ENCODE measurements at regions not wholly inside any gene's neighbourhood (a gene's known extent, or its start where the extent isn't known, plus 50 kb on each side); places are given as distances from the start of the nearest gene placed in this dataset.

GRCh38 chr7:145313551-145313950, 477.7 kb upstream of the TPK1 start:
- Histone ChIP-seq H3K79me2 (ENCODE audit: insufficient read depth, low read length) (no peaks in the 10 kb centered on the region), H3K4me1 (ENCODE audit: insufficient read depth, low read length) (no peaks in the 10 kb centered on the region), H3K9me3 (ENCODE audit: low read depth, low read length) (no peaks in the 10 kb centered on the region), H3K36me3 (ENCODE audit: insufficient read depth, low read length) (no peaks in the 10 kb centered on the region), H2AFZ (ENCODE audit: low read length) (no peak overlapping the region), H3K4me2 (ENCODE audit: insufficient read depth, low read length) (no peak overlapping the region), H3K4me3 (ENCODE audit: insufficient read depth, low read length) (no peak overlapping the region), H4K20me1 (ENCODE audit: insufficient read depth, low read length) (no peaks in the 10 kb centered on the region), H3K27me3 (ENCODE audit: insufficient read depth, low read length) (no peaks in the 10 kb centered on the region), H3K27ac (ENCODE audit: low read depth, low read length) (no peak overlapping the region)
- DNase-seq (ENCODE audit: insufficient read length, low spot score, missing footprints) = no peak
- no peak for TF ChIP-seq CTCF (IDR thresholded peaks at IDR 0.05; ENCODE audit: extremely low read depth, low read depth, low read length)

GRCh38 chr7:145293754-145294153, 457.9 kb upstream of the TPK1 start:
- Histone ChIP-seq H3K79me2 (ENCODE audit: insufficient read depth, low read length) (no peaks in the 10 kb centered on the region), H2AFZ (ENCODE audit: low read length) (no peak overlapping the region), H3K9me3 (ENCODE audit: low read depth, low read length) (peaks cover 3% of the 10 kb centered on the region), H3K4me1 (ENCODE audit: insufficient read depth, low read length) (no peaks in the 10 kb centered on the region), H3K36me3 (ENCODE audit: insufficient read depth, low read length) (no peaks in the 10 kb centered on the region), H3K4me2 (ENCODE audit: insufficient read depth, low read length) (no peak overlapping the region), H4K20me1 (ENCODE audit: insufficient read depth, low read length) (no peaks in the 10 kb centered on the region), H3K27ac (ENCODE audit: low read depth, low read length) (no peak overlapping the region), H3K27me3 (ENCODE audit: insufficient read depth, low read length) (no peaks in the 10 kb centered on the region), H3K4me3 (ENCODE audit: insufficient read depth, low read length) (no peak overlapping the region)
- no peak for DNase-seq (ENCODE audit: insufficient read length, low spot score, missing footprints)
- no peak for TF ChIP-seq CTCF (IDR thresholded peaks at IDR 0.05; ENCODE audit: extremely low read depth, low read depth, low read length)

GRCh38 chr7:145293228-145293701, 457.4 kb upstream of the TPK1 start:
- no peaks in the 10 kb centered on the region for H4K20me1 ChIP-seq (ENCODE audit: insufficient read depth, low read length)
- TF ChIP-seq CTCF (IDR thresholded peaks at IDR 0.05; ENCODE audit: extremely low read depth, low read depth, low read length) = no peak
- no peak for DNase-seq (ENCODE audit: insufficient read length, low spot score, missing footprints)
- H3K36me3 ChIP-seq (ENCODE audit: insufficient read depth, low read length) = no peaks in the 10 kb centered on the region
- H3K27ac ChIP-seq (ENCODE audit: low read depth, low read length) = no peak overlapping the region
- no peak overlapping the region for H2AFZ ChIP-seq (ENCODE audit: low read length)
- H3K79me2 ChIP-seq (ENCODE audit: insufficient read depth, low read length) = no peaks in the 10 kb centered on the region
- H3K4me2 ChIP-seq (ENCODE audit: insufficient read depth, low read length) = no peak overlapping the region
- H3K4me1 ChIP-seq (ENCODE audit: insufficient read depth, low read length) = no peaks in the 10 kb centered on the region
- H3K4me3 ChIP-seq (ENCODE audit: insufficient read depth, low read length) = no peak overlapping the region
- peaks cover 3% of the 10 kb centered on the region for H3K9me3 ChIP-seq (ENCODE audit: low read depth, low read length)
- no peaks in the 10 kb centered on the region for H3K27me3 ChIP-seq (ENCODE audit: insufficient read depth, low read length)

GRCh38 chr7:145289384-145289783, 453.5 kb upstream of the TPK1 start:
- no peaks in the 10 kb centered on the region for H3K27me3 ChIP-seq (ENCODE audit: insufficient read depth, low read length)

More at GRCh38 chr7:145289384-145289783, 453.5 kb upstream of the TPK1 start:
- Histone ChIP-seq H3K4me1 (ENCODE audit: insufficient read depth, low read length) (no peaks in the 10 kb centered on the region), H3K79me2 (ENCODE audit: insufficient read depth, low read length) (no peaks in the 10 kb centered on the region), H3K36me3 (ENCODE audit: insufficient read depth, low read length) (no peaks in the 10 kb centered on the region), H3K4me3 (ENCODE audit: insufficient read depth, low read length) (no peak overlapping the region), H2AFZ (ENCODE audit: low read length) (no peak overlapping the region), H3K4me2 (ENCODE audit: insufficient read depth, low read length) (no peak overlapping the region), H3K27ac (ENCODE audit: low read depth, low read length) (no peak overlapping the region), H4K20me1 (ENCODE audit: insufficient read depth, low read length) (no peaks in the 10 kb centered on the region), H3K9me3 (ENCODE audit: low read depth, low read length) (peaks cover 5% of the 10 kb centered on the region)
- DNase-seq (ENCODE audit: insufficient read length, low spot score, missing footprints) = no peak
- TF ChIP-seq CTCF (IDR thresholded peaks at IDR 0.05; ENCODE audit: extremely low read depth, low read depth, low read length) = no peak

All from osteoblast (primary cell).